Breast epithelium (tissue), 4 donors: ENCODE measurements at regions not wholly inside any gene's neighbourhood (a gene's known extent, or its start where the extent isn't known, plus 50 kb on each side); places are given as distances from the start of the nearest gene placed in this dataset.
"Not testable (repeated sequence)": the region's sequence is repeated elsewhere in the genome, so short reads cannot be mapped to it uniquely, and the experiment has no call there.

Experiments
- DNase-seq, 2 donors: peaks; one replicate each; pipeline ENCODE4 v3.0.0-alpha.2; 2019; ENCODE audit warnings: low spot score in 2 of 2
- H3K27ac ChIP-seq, 2 donors: fragments of 200-600 bp; sonication (generic) in 1 of 2; one replicate each; pipeline ENCODE4 v1.5.1; 2016 to 2019; ENCODE audit warnings: mild to moderate bottlenecking in 1 of 2
- H3K27me3 ChIP-seq, 2 donors: fragments of 200-600 bp; sonication (generic) in 1 of 2; one replicate each; pipeline versions ENCODE4 v1.5.1 to v1.6.0; 2017 to 2019; ENCODE audit warnings: control low read depth in 1 of 2, mild to moderate bottlenecking in 1 of 2
- H3K36me3 ChIP-seq: fragments of 200-600 bp; one replicate; pipeline ENCODE4 v1.5.1; 2019
- H3K4me1 ChIP-seq, 2 donors: fragments of 200-600 bp; sonication (generic); one replicate each; pipeline ENCODE4 v1.5.1; 2016 to 2019; ENCODE audit warnings: control low read depth in 1 of 2
- H3K4me3 ChIP-seq, 3 donors: fragments of 200-600 bp; sonication (generic); 1 replicate in 2 of 3; 2 replicates in 1 of 3; pipeline ENCODE4 v1.5.1; 2016 to 2019; ENCODE audit warnings: mild to moderate bottlenecking in 3 of 3, moderate library complexity in 2 of 3
- H3K9me3 ChIP-seq, 2 donors: fragments of 200-600 bp; sonication (generic) in 1 of 2; one replicate each; pipeline ENCODE4 v1.5.1; 2016 to 2019; ENCODE audit warnings: control low read depth in 1 of 2
- CTCF ChIP-seq, 3 donors: fragments of 450-650 bp; IDR thresholded peaks; one replicate each; pipeline ENCODE4 v1.5.1; 2016 to 2017; ENCODE audit warnings: antibody characterized with exemption in 3 of 3, mild to moderate bottlenecking in 3 of 3, moderate library complexity in 3 of 3
- POLR2A ChIP-seq: fragments of 450-650 bp; IDR thresholded peaks from one replicate; pipeline ENCODE4 v1.6.1; 2016; ENCODE audit warnings: antibody characterized with exemption, mild to moderate bottlenecking, moderate library complexity
- POLR2AphosphoS5 ChIP-seq, 3 donors: sonication (generic); formaldehyde crosslinking; IDR thresholded peaks; one replicate each; pipeline ENCODE4 v1.6.1; 2017; ENCODE audit warnings: antibody characterized with exemption in 3 of 3
- intact Hi-C: fragments of 100-400 bp; cut with DNase I; formaldehyde crosslinking; loops from one replicate; pipeline ENCODE4 v1.15.1; 2023; ENCODE audit warnings: low total_unique reads

- H3K4me3 ChIP-seq, result no peak overlapping the region
- no peaks in the 10 kb centered on the region for H3K36me3 ChIP-seq
- H3K9me3 ChIP-seq, result no peaks in the 10 kb centered on the region
- intact Hi-C loops, result no loop called here
- no peak overlapping the region for H3K27ac ChIP-seq
- no peaks in the 10 kb centered on the region for H3K4me1 ChIP-seq
- no peak for TF ChIP-seq CTCF (IDR thresholded peaks at IDR 0.05)
- no peak for TF ChIP-seq POLR2A
- TF ChIP-seq POLR2AphosphoS5 (IDR thresholded peaks at IDR 0.05), result no peak
- H3K27me3 ChIP-seq, result no peaks in the 10 kb centered on the region
- no peak for DNase-seq
Measured at GRCh38 chr2:65913813-65914212, 481.4 kb upstream of the SPRED2 start.

DNA sequence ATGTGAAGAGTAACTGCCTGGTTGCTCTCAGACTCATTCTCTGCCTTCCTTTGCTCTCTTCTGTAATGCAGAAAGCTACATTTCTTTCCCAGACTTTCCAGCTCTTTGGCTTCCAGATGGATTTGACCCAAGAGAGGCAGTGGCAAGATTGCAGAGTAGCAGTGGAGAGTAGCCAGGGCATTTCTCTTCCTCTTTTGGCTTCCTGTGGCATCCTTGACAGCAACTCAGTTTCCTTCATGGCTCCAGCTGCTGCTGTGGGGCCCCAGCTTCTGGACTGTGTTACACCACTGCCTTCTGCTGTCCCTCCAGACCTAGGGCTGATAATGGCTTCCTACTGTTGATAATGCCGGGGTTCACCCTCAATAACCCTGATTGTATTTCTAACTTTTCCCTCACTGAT is 469.4 kb upstream of the SPRED2 start:
- H3K9me3 ChIP-seq, result no peaks in the 10 kb centered on the region
- H3K27ac ChIP-seq, result no peak overlapping the region
- no peak for DNase-seq
- no peaks in the 10 kb centered on the region for H3K4me1 ChIP-seq
- H3K4me3 ChIP-seq, result no peak overlapping the region
- TF ChIP-seq POLR2A, result no peak
- TF ChIP-seq CTCF (IDR thresholded peaks at IDR 0.05), result no peak
- TF ChIP-seq POLR2AphosphoS5 (IDR thresholded peaks at IDR 0.05), result no peak
- no peaks in the 10 kb centered on the region for H3K36me3 ChIP-seq
- no peaks in the 10 kb centered on the region for H3K27me3 ChIP-seq
- intact Hi-C loops, result no loop called here

DNA sequence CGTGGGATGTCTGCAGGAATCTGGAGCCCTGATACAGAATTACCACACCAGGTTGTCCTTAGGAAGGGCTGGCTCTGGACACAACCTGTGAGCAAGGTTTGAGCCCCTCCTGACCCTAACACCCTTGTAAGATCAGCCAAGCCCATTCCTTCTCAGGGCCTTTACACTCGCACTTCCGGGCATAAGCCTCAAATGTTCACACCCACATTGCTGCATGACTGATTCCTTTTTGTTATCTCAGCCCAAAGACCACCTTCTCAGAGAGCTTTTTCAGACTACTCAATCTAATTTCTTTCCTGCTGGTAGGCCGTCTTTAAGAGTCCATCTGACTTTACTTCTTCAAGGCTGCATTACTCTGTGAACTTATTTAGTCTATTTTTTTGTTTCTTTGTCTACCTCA is 464.0 kb upstream of the SPRED2 start:
- H3K27me3 ChIP-seq, result no peaks in the 10 kb centered on the region
- no peak overlapping the region for H3K4me3 ChIP-seq
- H3K27ac ChIP-seq, result no peak overlapping the region
- intact Hi-C loops, result no loop called here
- H3K36me3 ChIP-seq, result no peaks in the 10 kb centered on the region
- DNase-seq, result no peak
- no peaks in the 10 kb centered on the region for H3K9me3 ChIP-seq
- H3K4me1 ChIP-seq, result no peaks in the 10 kb centered on the region
- TF ChIP-seq POLR2A (no peak), POLR2AphosphoS5 (IDR thresholded peaks at IDR 0.05) (no peak), CTCF (IDR thresholded peaks at IDR 0.05) (no peak)

DNA sequence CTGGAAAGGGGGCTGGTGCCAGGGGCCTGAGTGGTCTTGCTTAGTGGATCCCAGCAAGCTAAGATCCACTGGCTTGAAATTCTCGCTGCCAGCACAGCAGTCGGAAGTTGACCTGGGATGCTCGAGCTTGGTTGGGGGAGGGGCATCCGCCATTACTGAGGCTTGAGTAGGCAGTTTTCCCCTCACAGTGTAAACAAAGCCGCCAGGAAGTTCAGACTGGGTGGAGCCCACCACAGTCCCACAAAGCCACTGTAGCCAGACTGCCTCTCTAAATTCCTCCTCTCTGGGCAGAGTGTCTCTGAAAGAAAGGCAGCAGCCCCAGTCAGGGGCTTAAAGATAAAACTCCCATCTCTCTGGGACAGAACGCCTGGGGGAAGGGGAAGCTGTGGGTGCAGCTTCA is 457.7 kb upstream of the SPRED2 start:
- intact Hi-C loops, H3K36me3 ChIP-seq, H3K9me3 ChIP-seq: not testable (repeated sequence)

GRCh38 chr2:65885266-65885665 is 452.9 kb upstream of the SPRED2 start:
- Histone ChIP-seq H3K9me3 (no peaks in the 10 kb centered on the region), H3K4me3 (no peak overlapping the region), H3K27ac (no peak overlapping the region), H3K4me1 (no peaks in the 10 kb centered on the region), H3K36me3 (no peaks in the 10 kb centered on the region), H3K27me3 (no peaks in the 10 kb centered on the region)
- DNase-seq, result no peak
- TF ChIP-seq POLR2AphosphoS5 (IDR thresholded peaks at IDR 0.05) (no peak), CTCF (IDR thresholded peaks at IDR 0.05) (no peak), POLR2A (no peak)
- intact Hi-C loops, result no loop called here

More for the DNA sequence above, 457.7 kb upstream of the SPRED2 start:
- H3K27me3 ChIP-seq, H3K4me3 ChIP-seq, H3K4me1 ChIP-seq, H3K27ac ChIP-seq, DNase-seq: not testable (repeated sequence)

GRCh38 chr2:65881592-65881991 is 449.2 kb upstream of the SPRED2 start:
- Histone ChIP-seq H3K4me1 (no peaks in the 10 kb centered on the region), H3K36me3 (no peaks in the 10 kb centered on the region), H3K27ac (no peak overlapping the region), H3K9me3 (no peaks in the 10 kb centered on the region), H3K27me3 (no peaks in the 10 kb centered on the region), H3K4me3 (no peak overlapping the region)
- no peak for TF ChIP-seq POLR2AphosphoS5 (IDR thresholded peaks at IDR 0.05)
- no peak for TF ChIP-seq CTCF (IDR thresholded peaks at IDR 0.05)
- no peak for TF ChIP-seq POLR2A
- no peak for DNase-seq
- intact Hi-C loops, result no loop called here
